ENCODE measurements at regions not wholly inside any gene's neighbourhood (a gene's known extent, or its start where the extent isn't known, plus 50 kb on each side); places are given as distances from the start of the nearest gene placed in this dataset.
"Not testable (repeated sequence)": the region's sequence is repeated elsewhere in the genome, so short reads cannot be mapped to it uniquely, and the experiment has no call there.

DNA sequence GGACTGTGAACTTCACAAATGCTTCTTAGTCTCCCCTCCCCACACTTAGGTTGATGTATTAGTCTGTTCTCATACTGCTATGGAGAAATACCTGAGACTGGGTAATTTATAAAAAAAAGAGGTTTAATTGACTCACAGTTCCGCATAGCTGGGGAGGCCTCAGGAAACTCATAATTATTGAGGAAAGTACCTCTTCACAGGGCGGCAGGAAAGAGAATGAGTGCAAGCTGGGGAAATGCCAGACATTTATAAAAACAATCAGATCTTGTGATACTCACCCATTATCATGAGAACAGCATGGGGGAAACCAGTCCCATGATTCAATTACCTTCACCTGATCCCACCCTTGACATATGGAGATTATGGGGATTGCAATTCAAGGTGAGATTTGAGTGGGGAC is 178.8 kb downstream of the SLC38A4 start:
- POLR2A ChIA-PET, result no interaction called here

DNA sequence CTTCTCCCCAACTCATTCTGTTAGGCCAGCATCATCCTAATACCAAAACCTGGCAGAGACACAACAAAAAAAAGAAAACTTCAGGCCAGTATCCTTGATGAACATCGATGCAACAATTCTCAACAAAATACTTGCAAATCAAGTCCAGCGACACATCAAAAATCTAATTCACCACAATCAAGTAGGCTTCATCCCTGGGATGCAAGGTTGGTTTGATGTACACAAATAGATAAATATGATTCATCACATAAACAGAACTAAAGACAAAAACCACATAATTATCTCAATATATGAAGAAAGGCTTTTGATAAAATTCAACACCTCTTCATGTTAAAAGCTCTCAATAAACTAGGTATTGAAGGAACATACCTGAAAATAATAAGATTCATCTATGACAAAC is 184.1 kb downstream of the SLC38A4 start:
- DNase-seq (ENCODE audit: low spot score); CTCF ChIA-PET; H3K27me3 Mint-ChIP-seq (ENCODE audit: low read depth); H3K27ac Mint-ChIP-seq; H3K4me3 Mint-ChIP-seq; POLR2A ChIA-PET; H3K4me1 Mint-ChIP-seq; ATAC-seq: not testable (repeated sequence)
- peaks cover 63% of the 10 kb centered on the region for H3K9me3 Mint-ChIP-seq
- H3K36me3 Mint-ChIP-seq, result peaks cover 39% of the 10 kb centered on the region

More for the DNA sequence above, 178.8 kb downstream of the SLC38A4 start:
- Mint-ChIP-seq H3K27me3 (ENCODE audit: low read depth) (no peaks in the 10 kb centered on the region; the same call in 1 of the 2 replicates), H3K9me3 (peaks cover 41% of the 10 kb centered on the region), H3K36me3 (peaks cover 23% of the 10 kb centered on the region), H3K27ac (no peak overlapping the region), H3K4me1 (peaks cover 6% of the 10 kb centered on the region), H3K4me3 (no peak overlapping the region)
- CTCF ChIA-PET, result no interaction called here
- ATAC-seq, result no peak
- TF ChIP-seq SMAD4 (CRISPR knock-in tag; IDR thresholded peaks at IDR 0.05), result no peak
- TF ChIP-seq, protein P1, sequence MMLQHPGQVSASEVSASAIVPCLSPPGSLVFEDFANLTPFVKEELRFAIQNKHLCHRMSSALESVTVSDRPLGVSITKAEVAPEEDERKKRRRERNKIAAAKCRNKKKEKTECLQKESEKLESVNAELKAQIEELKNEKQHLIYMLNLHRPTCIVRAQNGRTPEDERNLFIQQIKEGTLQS (CRISPR knock-in tag; conservative IDR thresholded peaks at IDR 0.05), result no peak
- TF ChIP-seq, protein P2, sequence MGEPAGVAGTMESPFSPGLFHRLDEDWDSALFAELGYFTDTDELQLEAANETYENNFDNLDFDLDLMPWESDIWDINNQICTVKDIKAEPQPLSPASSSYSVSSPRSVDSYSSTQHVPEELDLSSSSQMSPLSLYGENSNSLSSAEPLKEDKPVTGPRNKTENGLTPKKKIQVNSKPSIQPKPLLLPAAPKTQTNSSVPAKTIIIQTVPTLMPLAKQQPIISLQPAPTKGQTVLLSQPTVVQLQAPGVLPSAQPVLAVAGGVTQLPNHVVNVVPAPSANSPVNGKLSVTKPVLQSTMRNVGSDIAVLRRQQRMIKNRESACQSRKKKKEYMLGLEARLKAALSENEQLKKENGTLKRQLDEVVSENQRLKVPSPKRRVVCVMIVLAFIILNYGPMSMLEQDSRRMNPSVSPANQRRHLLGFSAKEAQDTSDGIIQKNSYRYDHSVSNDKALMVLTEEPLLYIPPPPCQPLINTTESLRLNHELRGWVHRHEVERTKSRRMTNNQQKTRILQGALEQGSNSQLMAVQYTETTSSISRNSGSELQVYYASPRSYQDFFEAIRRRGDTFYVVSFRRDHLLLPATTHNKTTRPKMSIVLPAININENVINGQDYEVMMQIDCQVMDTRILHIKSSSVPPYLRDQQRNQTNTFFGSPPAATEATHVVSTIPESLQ (CRISPR knock-in tag; IDR thresholded peaks at IDR 0.05), result no peak
- TF ChIP-seq HMGA2 (CRISPR knock-in tag; IDR thresholded peaks at IDR 0.05), result no peak
- TF ChIP-seq, protein P3, sequence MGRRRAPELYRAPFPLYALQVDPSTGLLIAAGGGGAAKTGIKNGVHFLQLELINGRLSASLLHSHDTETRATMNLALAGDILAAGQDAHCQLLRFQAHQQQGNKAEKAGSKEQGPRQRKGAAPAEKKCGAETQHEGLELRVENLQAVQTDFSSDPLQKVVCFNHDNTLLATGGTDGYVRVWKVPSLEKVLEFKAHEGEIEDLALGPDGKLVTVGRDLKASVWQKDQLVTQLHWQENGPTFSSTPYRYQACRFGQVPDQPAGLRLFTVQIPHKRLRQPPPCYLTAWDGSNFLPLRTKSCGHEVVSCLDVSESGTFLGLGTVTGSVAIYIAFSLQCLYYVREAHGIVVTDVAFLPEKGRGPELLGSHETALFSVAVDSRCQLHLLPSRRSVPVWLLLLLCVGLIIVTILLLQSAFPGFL (CRISPR knock-in tag; IDR thresholded peaks at IDR 0.05; ENCODE audit: borderline replicate concordance), result no peak
- TF ChIP-seq, protein P4, sequence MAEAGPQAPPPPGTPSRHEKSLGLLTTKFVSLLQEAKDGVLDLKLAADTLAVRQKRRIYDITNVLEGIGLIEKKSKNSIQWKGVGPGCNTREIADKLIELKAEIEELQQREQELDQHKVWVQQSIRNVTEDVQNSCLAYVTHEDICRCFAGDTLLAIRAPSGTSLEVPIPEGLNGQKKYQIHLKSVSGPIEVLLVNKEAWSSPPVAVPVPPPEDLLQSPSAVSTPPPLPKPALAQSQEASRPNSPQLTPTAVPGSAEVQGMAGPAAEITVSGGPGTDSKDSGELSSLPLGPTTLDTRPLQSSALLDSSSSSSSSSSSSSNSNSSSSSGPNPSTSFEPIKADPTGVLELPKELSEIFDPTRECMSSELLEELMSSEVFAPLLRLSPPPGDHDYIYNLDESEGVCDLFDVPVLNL (CRISPR knock-in tag; IDR thresholded peaks at IDR 0.05; ENCODE audit: borderline replicate concordance, low read depth), result no peak
- TF ChIP-seq, protein P5, sequence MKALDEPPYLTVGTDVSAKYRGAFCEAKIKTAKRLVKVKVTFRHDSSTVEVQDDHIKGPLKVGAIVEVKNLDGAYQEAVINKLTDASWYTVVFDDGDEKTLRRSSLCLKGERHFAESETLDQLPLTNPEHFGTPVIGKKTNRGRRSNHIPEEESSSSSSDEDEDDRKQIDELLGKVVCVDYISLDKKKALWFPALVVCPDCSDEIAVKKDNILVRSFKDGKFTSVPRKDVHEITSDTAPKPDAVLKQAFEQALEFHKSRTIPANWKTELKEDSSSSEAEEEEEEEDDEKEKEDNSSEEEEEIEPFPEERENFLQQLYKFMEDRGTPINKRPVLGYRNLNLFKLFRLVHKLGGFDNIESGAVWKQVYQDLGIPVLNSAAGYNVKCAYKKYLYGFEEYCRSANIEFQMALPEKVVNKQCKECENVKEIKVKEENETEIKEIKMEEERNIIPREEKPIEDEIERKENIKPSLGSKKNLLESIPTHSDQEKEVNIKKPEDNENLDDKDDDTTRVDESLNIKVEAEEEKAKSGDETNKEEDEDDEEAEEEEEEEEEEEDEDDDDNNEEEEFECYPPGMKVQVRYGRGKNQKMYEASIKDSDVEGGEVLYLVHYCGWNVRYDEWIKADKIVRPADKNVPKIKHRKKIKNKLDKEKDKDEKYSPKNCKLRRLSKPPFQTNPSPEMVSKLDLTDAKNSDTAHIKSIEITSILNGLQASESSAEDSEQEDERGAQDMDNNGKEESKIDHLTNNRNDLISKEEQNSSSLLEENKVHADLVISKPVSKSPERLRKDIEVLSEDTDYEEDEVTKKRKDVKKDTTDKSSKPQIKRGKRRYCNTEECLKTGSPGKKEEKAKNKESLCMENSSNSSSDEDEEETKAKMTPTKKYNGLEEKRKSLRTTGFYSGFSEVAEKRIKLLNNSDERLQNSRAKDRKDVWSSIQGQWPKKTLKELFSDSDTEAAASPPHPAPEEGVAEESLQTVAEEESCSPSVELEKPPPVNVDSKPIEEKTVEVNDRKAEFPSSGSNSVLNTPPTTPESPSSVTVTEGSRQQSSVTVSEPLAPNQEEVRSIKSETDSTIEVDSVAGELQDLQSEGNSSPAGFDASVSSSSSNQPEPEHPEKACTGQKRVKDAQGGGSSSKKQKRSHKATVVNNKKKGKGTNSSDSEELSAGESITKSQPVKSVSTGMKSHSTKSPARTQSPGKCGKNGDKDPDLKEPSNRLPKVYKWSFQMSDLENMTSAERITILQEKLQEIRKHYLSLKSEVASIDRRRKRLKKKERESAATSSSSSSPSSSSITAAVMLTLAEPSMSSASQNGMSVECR (CRISPR knock-in tag; IDR thresholded peaks at IDR 0.05; ENCODE audit: borderline replicate concordance), result no peak
- TF ChIP-seq, protein P6, sequence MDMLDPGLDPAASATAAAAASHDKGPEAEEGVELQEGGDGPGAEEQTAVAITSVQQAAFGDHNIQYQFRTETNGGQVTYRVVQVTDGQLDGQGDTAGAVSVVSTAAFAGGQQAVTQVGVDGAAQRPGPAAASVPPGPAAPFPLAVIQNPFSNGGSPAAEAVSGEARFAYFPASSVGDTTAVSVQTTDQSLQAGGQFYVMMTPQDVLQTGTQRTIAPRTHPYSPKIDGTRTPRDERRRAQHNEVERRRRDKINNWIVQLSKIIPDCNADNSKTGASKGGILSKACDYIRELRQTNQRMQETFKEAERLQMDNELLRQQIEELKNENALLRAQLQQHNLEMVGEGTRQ (CRISPR knock-in tag; IDR thresholded peaks at IDR 0.05), result no peak
- no peak for DNase-seq (ENCODE audit: low spot score)

DNA sequence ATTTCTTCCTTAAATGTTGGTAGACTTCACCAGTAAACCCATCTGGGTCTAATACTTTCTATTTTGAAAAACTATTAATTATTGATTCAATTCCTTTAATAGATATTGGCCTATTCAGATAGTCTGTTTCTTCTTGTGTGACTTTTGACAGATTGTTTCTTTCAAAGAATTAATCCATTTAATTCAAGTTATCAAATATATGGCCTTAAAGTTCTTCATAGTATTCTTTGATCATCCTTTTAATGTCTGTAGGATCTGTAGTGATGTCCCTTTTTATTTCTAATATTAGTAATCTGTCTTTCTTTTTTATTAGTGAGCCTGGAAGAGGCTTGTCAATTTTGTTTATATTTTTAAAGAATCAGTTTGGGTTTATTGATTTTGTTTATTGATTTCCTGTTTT is 190.0 kb downstream of the SLC38A4 start:
- peaks cover 42% of the 10 kb centered on the region for H3K36me3 Mint-ChIP-seq
- POLR2A ChIA-PET, result no interaction called here
- peaks cover 4% of the 10 kb centered on the region for H3K4me1 Mint-ChIP-seq
- peaks cover 50% of the 10 kb centered on the region for H3K9me3 Mint-ChIP-seq
- ATAC-seq (no peak), DNase-seq (ENCODE audit: low spot score) (no peak)
- H3K27ac Mint-ChIP-seq, result no peak overlapping the region
- no peak overlapping the region for H3K4me3 Mint-ChIP-seq
- TF ChIP-seq ESRRA (CRISPR knock-in tag; IDR thresholded peaks at IDR 0.05; ENCODE audit: borderline replicate concordance) (no peak), GABPB1 (CRISPR knock-in tag; IDR thresholded peaks at IDR 0.05) (no peak), SMAD4 (CRISPR knock-in tag; IDR thresholded peaks at IDR 0.05) (no peak), PRRX2 (CRISPR knock-in tag; IDR thresholded peaks at IDR 0.05) (no peak)
- TF ChIP-seq, protein P7, sequence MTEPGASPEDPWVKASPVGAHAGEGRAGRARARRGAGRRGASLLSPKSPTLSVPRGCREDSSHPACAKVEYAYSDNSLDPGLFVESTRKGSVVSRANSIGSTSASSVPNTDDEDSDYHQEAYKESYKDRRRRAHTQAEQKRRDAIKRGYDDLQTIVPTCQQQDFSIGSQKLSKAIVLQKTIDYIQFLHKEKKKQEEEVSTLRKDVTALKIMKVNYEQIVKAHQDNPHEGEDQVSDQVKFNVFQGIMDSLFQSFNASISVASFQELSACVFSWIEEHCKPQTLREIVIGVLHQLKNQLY (CRISPR knock-in tag; IDR thresholded peaks at IDR 0.05), result no peak
- TF ChIP-seq, protein P3 (CRISPR knock-in tag; IDR thresholded peaks at IDR 0.05; ENCODE audit: borderline replicate concordance), result no peak
- TF ChIP-seq, protein P8, sequence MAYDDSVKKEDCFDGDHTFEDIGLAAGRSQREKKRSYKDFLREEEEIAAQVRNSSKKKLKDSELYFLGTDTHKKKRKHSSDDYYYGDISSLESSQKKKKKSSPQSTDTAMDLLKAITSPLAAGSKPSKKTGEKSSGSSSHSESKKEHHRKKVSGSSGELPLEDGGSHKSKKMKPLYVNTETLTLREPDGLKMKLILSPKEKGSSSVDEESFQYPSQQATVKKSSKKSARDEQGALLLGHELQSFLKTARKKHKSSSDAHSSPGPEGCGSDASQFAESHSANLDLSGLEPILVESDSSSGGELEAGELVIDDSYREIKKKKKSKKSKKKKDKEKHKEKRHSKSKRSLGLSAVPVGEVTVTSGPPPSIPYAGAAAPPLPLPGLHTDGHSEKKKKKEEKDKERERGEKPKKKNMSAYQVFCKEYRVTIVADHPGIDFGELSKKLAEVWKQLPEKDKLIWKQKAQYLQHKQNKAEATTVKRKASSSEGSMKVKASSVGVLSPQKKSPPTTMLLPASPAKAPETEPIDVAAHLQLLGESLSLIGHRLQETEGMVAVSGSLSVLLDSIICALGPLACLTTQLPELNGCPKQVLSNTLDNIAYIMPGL (CRISPR knock-in tag; IDR thresholded peaks at IDR 0.05), result no peak
- TF ChIP-seq, protein P9, sequence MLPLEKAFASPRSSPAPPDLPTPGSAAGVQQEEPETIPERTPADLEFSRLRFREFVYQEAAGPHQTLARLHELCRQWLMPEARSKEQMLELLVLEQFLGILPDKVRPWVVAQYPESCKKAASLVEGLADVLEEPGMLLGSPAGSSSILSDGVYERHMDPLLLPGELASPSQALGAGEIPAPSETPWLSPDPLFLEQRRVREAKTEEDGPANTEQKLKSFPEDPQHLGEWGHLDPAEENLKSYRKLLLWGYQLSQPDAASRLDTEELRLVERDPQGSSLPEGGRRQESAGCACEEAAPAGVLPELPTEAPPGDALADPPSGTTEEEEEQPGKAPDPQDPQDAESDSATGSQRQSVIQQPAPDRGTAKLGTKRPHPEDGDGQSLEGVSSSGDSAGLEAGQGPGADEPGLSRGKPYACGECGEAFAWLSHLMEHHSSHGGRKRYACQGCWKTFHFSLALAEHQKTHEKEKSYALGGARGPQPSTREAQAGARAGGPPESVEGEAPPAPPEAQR (CRISPR knock-in tag; IDR thresholded peaks at IDR 0.05), result no peak
- CTCF ChIA-PET, result no interaction called here
- no peaks in the 10 kb centered on the region for H3K27me3 Mint-ChIP-seq (ENCODE audit: low read depth)

Measured in WTC11 (cell line).